ENCODE measurements at regions not wholly inside any gene's neighbourhood (a gene's known extent, or its start where the extent isn't known, plus 50 kb on each side); places are given as distances from the start of the nearest gene placed in this dataset.

DNA sequence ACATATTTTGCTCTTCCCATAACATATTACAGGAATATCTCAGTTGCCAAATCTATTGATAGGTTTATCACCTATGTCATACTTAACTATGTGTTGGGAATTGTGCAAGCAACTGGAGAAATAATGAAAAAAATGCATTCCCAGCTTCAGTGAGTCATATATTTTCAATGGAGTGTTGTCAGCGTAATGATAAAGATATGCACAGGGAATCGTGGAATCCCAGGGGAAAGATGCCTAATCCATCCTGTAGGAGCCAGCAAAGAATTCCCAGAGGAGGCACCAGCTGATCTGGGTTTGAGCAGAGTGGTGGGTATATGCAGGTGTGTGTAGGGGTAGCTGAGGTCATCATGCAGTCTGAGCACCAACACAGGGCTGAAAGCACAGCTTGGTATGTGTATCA is 213.3 kb upstream of the DAB1 start:
- no peak overlapping the region for H3K4me3 Mint-ChIP-seq

DNA sequence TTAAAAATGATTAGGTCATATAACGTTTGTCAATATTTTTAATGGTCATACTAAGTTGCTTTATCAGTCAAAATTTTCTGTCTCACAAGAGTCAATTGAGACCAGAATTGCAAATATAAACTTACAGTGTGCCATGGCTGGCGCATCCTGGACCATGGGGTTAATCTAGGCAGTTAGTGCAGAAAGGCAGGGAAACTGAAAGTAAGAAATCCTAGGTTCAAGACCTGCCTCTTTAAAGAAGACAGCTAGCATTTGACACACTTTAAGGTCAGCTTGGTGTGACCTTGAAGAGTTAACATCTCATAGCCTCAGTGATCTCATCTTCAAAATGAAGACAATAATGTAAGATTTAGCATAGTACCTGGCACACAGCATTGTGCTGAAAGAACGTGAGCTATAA is 210.0 kb upstream of the DAB1 start:
- no peaks in the 10 kb centered on the region for H3K79me2 ChIP-seq (ENCODE audit: low read depth)
- H3K27me3 ChIP-seq: no peaks in the 10 kb centered on the region
- H3K9me3 ChIP-seq (ENCODE audit: low read depth): no peaks in the 10 kb centered on the region
- H3K27ac ChIP-seq: no peak overlapping the region
- H3K4me3 ChIP-seq: no peak overlapping the region
- TF ChIP-seq EZH2 (IDR thresholded peaks at IDR 0.05): no peak
- H4K20me1 ChIP-seq (ENCODE audit: low read depth): no peaks in the 10 kb centered on the region
- no peaks in the 10 kb centered on the region for H3K36me3 Mint-ChIP-seq
- no peaks in the 10 kb centered on the region for H3K4me1 ChIP-seq
- H3K9ac ChIP-seq: no peak overlapping the region
- H3F3A ChIP-seq (ENCODE audit: low read depth): no peaks in the 10 kb centered on the region
- H3K27ac Mint-ChIP-seq: no peak overlapping the region
- no peaks in the 10 kb centered on the region for H3K9me3 Mint-ChIP-seq
- DNase-seq (ENCODE audit: low spot score): no peak
- no peak overlapping the region for H3K4me2 ChIP-seq
- H2AFZ ChIP-seq (replicated peaks): no peak overlapping the region
- no peak overlapping the region for H3K4me3 Mint-ChIP-seq
- no peaks in the 10 kb centered on the region for H3K27me3 Mint-ChIP-seq (ENCODE audit: insufficient read depth, low read depth)
- no peaks in the 10 kb centered on the region for H3K36me3 ChIP-seq
- H3K4me1 Mint-ChIP-seq: peaks cover 11% of the 10 kb centered on the region

More for the DNA sequence above, 213.3 kb upstream of the DAB1 start:
- H3K4me2 ChIP-seq: no peak overlapping the region
- no peaks in the 10 kb centered on the region for H3K27me3 ChIP-seq
- Mint-ChIP-seq H3K27me3 (ENCODE audit: insufficient read depth, low read depth) (no peaks in the 10 kb centered on the region), H3K36me3 (no peaks in the 10 kb centered on the region), H3K27ac (no peak overlapping the region), H3K4me1 (peaks cover 11% of the 10 kb centered on the region), H3K9me3 (no peaks in the 10 kb centered on the region)
- H4K20me1 ChIP-seq (ENCODE audit: low read depth): no peaks in the 10 kb centered on the region
- no peaks in the 10 kb centered on the region for H3K79me2 ChIP-seq (ENCODE audit: low read depth)
- no peak overlapping the region for H3K9ac ChIP-seq
- TF ChIP-seq EZH2phosphoT487 (IDR thresholded peaks at IDR 0.05) (no peak), EZH2 (IDR thresholded peaks at IDR 0.05) (no peak)
- H3K27ac ChIP-seq: no peak overlapping the region
- peaks cover 8% of the 10 kb centered on the region for H3K4me1 ChIP-seq
- no peaks in the 10 kb centered on the region for H3K9me3 ChIP-seq (ENCODE audit: low read depth)
- peaks cover 11% of the 10 kb centered on the region for H3F3A ChIP-seq (ENCODE audit: low read depth)
- no peak for DNase-seq (ENCODE audit: low spot score)
- no peaks in the 10 kb centered on the region for H3K36me3 ChIP-seq
- no peak overlapping the region for H2AFZ ChIP-seq (replicated peaks)
- H3K4me3 ChIP-seq: no peak overlapping the region

DNA sequence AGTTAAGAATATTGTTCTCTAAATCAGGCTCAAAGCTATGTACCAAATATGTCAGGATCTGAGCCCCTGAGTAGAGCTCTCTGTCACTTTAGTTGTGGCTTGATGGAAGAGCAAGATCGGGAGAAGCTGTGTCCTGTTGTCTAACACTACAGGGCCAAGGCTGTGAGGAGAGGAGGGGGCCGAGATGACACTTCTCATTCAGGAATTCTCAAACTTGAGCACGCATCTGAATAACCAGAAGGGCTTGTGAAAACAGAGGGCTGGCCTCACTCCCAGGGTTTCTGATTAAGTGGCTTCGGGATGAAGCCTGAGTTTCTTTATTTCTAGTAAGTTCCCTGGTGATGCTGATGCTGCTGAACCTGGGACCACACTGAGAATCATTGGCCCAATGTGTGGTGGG is 209.2 kb upstream of the DAB1 start:
- no peaks in the 10 kb centered on the region for H3K4me1 ChIP-seq
- Mint-ChIP-seq H3K4me3 (no peak overlapping the region), H3K36me3 (no peaks in the 10 kb centered on the region), H3K27me3 (ENCODE audit: insufficient read depth, low read depth) (no peaks in the 10 kb centered on the region), H3K4me1 (peaks cover 11% of the 10 kb centered on the region), H3K27ac (no peak overlapping the region), H3K9me3 (no peaks in the 10 kb centered on the region)
- no peak overlapping the region for H3K4me2 ChIP-seq
- H4K20me1 ChIP-seq (ENCODE audit: low read depth): no peaks in the 10 kb centered on the region
- no peak overlapping the region for H3K4me3 ChIP-seq
- no peaks in the 10 kb centered on the region for H3K9me3 ChIP-seq (ENCODE audit: low read depth)
- TF ChIP-seq EZH2 (IDR thresholded peaks at IDR 0.05): no peak
- TF ChIP-seq CTCF (IDR thresholded peaks at IDR 0.05): no peak
- no peak for TF ChIP-seq EZH2phosphoT487 (IDR thresholded peaks at IDR 0.05)
- H3K27me3 ChIP-seq: no peaks in the 10 kb centered on the region
- no peaks in the 10 kb centered on the region for H3F3A ChIP-seq (ENCODE audit: low read depth)
- no peak overlapping the region for H2AFZ ChIP-seq (replicated peaks)
- no peaks in the 10 kb centered on the region for H3K79me2 ChIP-seq (ENCODE audit: low read depth)
- H3K27ac ChIP-seq: no peak overlapping the region
- no peak for DNase-seq (ENCODE audit: low spot score)
- no peak overlapping the region for H3K9ac ChIP-seq
- no peaks in the 10 kb centered on the region for H3K36me3 ChIP-seq

- TF ChIP-seq CTCF (IDR thresholded peaks at IDR 0.05) (no peak), EZH2 (IDR thresholded peaks at IDR 0.05) (no peak), EZH2phosphoT487 (IDR thresholded peaks at IDR 0.05) (no peak)
- Histone ChIP-seq H3K4me3 (no peak overlapping the region), H3K4me1 (no peaks in the 10 kb centered on the region), H3F3A (ENCODE audit: low read depth) (no peaks in the 10 kb centered on the region), H3K4me2 (no peak overlapping the region), H3K9me3 (ENCODE audit: low read depth) (no peaks in the 10 kb centered on the region), H3K27me3 (no peaks in the 10 kb centered on the region), H4K20me1 (ENCODE audit: low read depth) (no peaks in the 10 kb centered on the region), H3K36me3 (no peaks in the 10 kb centered on the region), H2AFZ (replicated peaks) (no peak overlapping the region), H3K9ac (no peak overlapping the region), H3K27ac (no peak overlapping the region), H3K79me2 (ENCODE audit: low read depth) (no peaks in the 10 kb centered on the region)
- Mint-ChIP-seq H3K4me1 (peaks cover 11% of the 10 kb centered on the region), H3K27ac (no peak overlapping the region), H3K4me3 (no peak overlapping the region), H3K27me3 (ENCODE audit: insufficient read depth, low read depth) (no peaks in the 10 kb centered on the region), H3K9me3 (no peaks in the 10 kb centered on the region), H3K36me3 (no peaks in the 10 kb centered on the region)
- DNase-seq (ENCODE audit: low spot score): no peak
These were observed 208.5 kb upstream of the DAB1 start for GRCh38 chr1:57632401-57632800.

Measured in neural progenitor cell (in vitro differentiated cells).